Brain microvascular endothelial cell (primary cell): ENCODE measurements at regions not wholly inside any gene's neighbourhood (a gene's known extent, or its start where the extent isn't known, plus 50 kb on each side); places are given as distances from the start of the nearest gene placed in this dataset.

Experiments used
- DNase-seq: peaks from one replicate; pipeline ENCODE4 v3.0.0-alpha.2; 2020
- H3K27ac ChIP-seq: fragments of 250-450 bp; sonication (Bioruptor Pico); 2 replicates; pipeline ENCODE4 v1.5.1; 2020; ENCODE audit warnings: mild to moderate bottlenecking, moderate library complexity
- H3K27me3 ChIP-seq: fragments of 250-450 bp; sonication (Bioruptor Pico); replicated peaks from 2 replicates; pipeline ENCODE4 v1.5.1; 2020; ENCODE audit warnings: mild to moderate bottlenecking
- H3K36me3 ChIP-seq: fragments of 250-450 bp; sonication (Bioruptor Pico); replicated peaks from 2 replicates; pipeline ENCODE4 v1.5.1; 2020; ENCODE audit warnings: mild to moderate bottlenecking
- H3K4me3 ChIP-seq: 2 replicates; pipeline ENCODE4 v1.5.1; 2011; ENCODE audit warnings: low read depth, mild to moderate bottlenecking, control low read depth, low read length, moderate library complexity
- in situ Hi-C: cut with HindIII; loops from 2 replicates; pipeline ENCODE4 v1.10.0; 2017; ENCODE audit warnings: low sequenced_read_pairs, low pct_ligation_motif_present
- TF ChIP-seq, protein P1 (sequence below): IDR thresholded peaks from 2 replicates; pipeline ENCODE4 v1.5.1; 2011; ENCODE audit warnings: low read depth, mild to moderate bottlenecking, moderate library complexity, low read length, control low read depth, inconsistent platforms; ENCODE audit errors: missing control alignments

DNA sequence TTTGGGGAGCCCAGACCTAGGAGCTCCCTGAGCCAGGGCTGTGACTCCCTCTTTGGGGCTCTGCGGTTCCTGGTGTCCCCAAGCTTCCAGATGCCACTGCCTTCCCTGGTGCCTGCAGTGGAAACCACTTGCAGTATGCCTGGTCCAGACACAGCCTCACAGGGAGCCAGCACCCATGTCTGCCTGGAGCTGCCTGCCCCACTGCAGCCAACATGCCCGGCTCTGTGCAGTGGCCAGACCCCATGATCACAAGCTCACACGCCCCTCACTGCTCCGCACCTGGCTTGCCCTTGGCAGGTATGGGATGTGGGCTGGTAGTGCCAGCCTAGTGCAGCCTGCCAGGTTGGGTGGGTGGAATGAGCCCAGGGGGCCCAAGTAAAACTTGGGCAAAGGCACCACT lies 644.8 kb downstream of the HTR1B start:
- Histone ChIP-seq H3K36me3 (no peaks in the 10 kb centered on the region), H3K4me3 (no peak overlapping the region), H3K27ac (no peak overlapping the region), H3K27me3 (no peaks in the 10 kb centered on the region)
- TF ChIP-seq, protein P1, sequence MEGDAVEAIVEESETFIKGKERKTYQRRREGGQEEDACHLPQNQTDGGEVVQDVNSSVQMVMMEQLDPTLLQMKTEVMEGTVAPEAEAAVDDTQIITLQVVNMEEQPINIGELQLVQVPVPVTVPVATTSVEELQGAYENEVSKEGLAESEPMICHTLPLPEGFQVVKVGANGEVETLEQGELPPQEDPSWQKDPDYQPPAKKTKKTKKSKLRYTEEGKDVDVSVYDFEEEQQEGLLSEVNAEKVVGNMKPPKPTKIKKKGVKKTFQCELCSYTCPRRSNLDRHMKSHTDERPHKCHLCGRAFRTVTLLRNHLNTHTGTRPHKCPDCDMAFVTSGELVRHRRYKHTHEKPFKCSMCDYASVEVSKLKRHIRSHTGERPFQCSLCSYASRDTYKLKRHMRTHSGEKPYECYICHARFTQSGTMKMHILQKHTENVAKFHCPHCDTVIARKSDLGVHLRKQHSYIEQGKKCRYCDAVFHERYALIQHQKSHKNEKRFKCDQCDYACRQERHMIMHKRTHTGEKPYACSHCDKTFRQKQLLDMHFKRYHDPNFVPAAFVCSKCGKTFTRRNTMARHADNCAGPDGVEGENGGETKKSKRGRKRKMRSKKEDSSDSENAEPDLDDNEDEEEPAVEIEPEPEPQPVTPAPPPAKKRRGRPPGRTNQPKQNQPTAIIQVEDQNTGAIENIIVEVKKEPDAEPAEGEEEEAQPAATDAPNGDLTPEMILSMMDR: no peak
- in situ Hi-C loops: no loop called here
- no peak for DNase-seq

DNA sequence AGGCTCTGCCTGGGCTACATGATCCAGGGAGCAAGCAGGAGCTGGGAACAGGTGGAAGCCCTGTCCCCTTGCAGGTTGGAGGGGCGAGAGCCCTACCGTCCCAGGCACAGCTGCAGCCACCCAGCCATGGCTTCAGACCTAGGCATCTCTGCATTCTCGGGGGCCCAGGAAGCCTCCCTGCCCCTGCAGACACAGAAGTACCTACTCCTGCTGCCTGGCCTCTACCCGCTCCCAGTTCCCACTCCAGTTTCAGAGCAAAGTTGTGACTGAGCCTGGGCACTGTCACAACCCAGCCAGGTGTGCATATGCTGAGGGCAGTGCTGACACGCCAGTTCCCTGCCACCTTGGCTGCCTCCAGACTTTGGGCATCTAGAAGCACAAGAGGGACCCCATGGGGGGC lies 645.9 kb downstream of the HTR1B start:
- Histone ChIP-seq H3K27ac (no peak overlapping the region), H3K36me3 (no peaks in the 10 kb centered on the region), H3K27me3 (no peaks in the 10 kb centered on the region), H3K4me3 (no peak overlapping the region)
- DNase-seq: no peak
- TF ChIP-seq, protein P1: no peak
- in situ Hi-C loops: no loop called here

DNA sequence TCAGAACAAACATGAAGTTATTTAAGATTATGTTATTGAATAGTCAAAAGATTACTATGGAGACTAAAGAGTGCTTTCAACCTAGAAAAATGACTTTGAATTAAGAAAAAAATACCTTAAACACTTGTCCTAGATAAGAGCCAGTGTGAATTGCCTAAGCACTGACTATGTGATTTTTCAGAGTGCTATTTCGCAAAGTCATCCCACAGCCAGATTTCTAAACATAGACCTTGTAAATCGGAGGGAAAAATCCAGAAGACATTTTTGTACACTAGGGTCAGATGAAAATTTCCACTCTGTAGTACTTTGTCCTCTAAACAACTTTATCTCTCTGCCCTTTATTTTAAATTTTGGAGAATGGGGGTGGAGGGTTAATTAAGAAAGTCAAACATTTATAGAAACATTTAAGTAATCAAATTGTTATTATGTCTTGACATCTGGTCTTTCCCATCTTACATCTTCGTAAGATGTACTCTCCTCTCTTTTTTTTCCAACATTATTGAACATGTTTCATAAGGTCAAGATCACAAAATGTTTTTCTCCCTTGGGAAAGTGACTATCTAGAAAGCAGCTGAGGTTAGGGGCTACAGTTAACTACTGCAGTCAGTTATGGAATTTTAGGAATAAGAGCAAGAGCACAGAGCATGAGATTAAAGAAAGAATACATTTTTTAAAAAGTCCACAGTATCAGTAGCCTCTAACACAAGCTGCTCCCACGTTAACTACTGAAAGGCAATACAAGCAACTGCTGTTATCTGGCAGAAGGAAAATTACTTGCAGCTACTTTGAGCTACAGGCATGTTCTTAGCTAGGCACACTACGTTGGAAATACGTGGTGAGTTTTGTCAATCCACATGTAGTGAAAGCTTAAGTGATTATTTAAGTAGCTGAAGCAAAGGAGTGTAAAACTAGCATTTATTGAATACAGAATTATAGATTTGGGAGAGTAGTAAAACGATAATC lies 648.5 kb downstream of the HTR1B start:
- in situ Hi-C loops: no loop called here
- no peak overlapping the region for H3K4me3 ChIP-seq
- H3K27me3 ChIP-seq: no peaks in the 10 kb centered on the region
- H3K27ac ChIP-seq: no peak overlapping the region
- peak; percentile 11 for DNase-seq
- no peaks in the 10 kb centered on the region for H3K36me3 ChIP-seq
- TF ChIP-seq, protein P1: no peak

DNA sequence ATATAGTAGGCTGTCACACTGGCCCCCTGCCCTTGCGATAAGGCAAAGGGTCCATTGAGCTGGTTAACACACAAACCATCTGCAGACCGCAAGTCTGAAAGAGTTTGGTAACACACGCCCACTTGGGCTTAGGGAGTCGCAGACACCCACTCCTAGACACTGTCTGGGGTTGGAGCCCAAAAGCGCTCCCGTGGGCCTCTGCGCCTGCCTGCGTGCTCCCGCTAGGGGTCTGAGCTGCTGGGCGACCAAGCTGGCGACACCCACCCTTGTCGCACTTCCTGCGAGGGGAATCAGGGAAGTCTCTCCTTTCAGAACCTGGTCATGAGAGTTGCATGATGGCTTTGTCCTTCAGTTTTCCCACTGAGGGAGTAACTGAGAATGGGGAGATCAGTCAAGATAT lies 653.0 kb downstream of the HTR1B start:
- TF ChIP-seq, protein P1: no peak
- in situ Hi-C loops: no loop called here
- H3K27ac ChIP-seq: no peak overlapping the region
- H3K27me3 ChIP-seq: no peaks in the 10 kb centered on the region
- DNase-seq: no peak
- H3K36me3 ChIP-seq: no peaks in the 10 kb centered on the region
- no peak overlapping the region for H3K4me3 ChIP-seq

DNA sequence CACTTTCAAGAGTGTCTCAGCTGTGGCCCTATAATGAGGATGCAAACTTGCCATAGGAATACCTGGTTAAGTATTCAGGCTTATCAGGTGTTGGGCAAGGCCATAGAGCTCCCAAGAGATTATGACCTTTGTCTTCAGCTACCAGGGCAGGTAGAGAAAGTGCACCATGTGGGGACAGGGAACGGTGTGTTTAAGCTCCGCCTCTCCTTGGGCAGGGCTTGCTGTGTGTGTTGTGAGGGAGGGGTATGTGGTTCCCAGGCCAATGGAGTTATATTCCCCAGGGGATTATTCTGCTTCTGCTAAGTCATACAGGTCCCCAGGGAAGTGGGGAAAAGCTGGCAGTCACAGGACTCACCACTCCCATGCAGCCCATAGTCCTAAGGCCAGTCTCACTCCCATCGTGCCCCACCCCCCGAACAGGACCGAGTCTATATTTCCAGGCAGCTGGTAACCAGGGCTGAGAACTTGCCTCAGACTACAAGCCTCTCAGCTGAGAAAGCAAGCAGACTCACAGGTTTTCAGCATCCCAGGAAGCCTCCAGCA lies 660.2 kb downstream of the HTR1B start:
- in situ Hi-C loops: no loop called here
- Histone ChIP-seq H3K27me3 (no peaks in the 10 kb centered on the region), H3K27ac (no peak overlapping the region), H3K4me3 (no peak overlapping the region), H3K36me3 (no peaks in the 10 kb centered on the region)
- TF ChIP-seq, protein P1: no peak
- DNase-seq: no peak
